ENCODE measurements at regions not wholly inside any gene's neighbourhood (a gene's known extent, or its start where the extent isn't known, plus 50 kb on each side); places are given as distances from the start of the nearest gene placed in this dataset.

DNA sequence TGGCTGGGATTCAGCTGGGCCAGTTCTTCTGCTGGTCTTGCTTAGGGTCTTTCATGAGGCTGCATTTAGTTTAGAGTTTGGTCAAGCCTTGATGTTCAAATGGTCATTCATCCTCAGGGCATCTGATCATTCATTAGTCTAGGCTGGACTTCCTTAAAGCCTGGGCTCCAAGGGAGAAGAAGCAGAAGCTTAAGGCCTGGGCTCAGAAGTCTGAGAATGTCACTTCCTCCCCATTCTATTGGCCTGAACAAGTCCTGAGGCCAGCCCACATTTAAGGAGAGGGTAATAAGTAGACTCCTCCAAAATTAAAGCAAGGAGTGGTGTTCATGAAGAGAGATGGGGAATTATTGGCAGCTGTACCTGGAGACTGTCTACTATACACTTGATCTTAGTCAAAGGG lies 193.2 kb upstream of the HABP2 start:
- TF ChIP-seq ZFP36 (IDR thresholded peaks at IDR 0.05; ENCODE audit: low read depth, low read length, partially characterized antibody) (no peak), ZNF140 (CRISPR knock-in tag; IDR thresholded peaks at IDR 0.05) (no peak), POLR2AphosphoS2 (IDR thresholded peaks at IDR 0.05; ENCODE audit: low read length) (no peak), ZNF324 (CRISPR knock-in tag; IDR thresholded peaks at IDR 0.05) (no peak), TOE1 (IDR thresholded peaks at IDR 0.05; ENCODE audit: borderline replicate concordance) (no peak), TOE1 (CRISPR knock-in tag; IDR thresholded peaks at IDR 0.05; ENCODE audit: borderline replicate concordance, low read depth) (no peak), JUNB (CRISPR knock-in tag; conservative IDR thresholded peaks at IDR 0.05) (no peak), KDM1A (IDR thresholded peaks at IDR 0.05) (no peak)
- TF ChIP-seq, protein P1, sequence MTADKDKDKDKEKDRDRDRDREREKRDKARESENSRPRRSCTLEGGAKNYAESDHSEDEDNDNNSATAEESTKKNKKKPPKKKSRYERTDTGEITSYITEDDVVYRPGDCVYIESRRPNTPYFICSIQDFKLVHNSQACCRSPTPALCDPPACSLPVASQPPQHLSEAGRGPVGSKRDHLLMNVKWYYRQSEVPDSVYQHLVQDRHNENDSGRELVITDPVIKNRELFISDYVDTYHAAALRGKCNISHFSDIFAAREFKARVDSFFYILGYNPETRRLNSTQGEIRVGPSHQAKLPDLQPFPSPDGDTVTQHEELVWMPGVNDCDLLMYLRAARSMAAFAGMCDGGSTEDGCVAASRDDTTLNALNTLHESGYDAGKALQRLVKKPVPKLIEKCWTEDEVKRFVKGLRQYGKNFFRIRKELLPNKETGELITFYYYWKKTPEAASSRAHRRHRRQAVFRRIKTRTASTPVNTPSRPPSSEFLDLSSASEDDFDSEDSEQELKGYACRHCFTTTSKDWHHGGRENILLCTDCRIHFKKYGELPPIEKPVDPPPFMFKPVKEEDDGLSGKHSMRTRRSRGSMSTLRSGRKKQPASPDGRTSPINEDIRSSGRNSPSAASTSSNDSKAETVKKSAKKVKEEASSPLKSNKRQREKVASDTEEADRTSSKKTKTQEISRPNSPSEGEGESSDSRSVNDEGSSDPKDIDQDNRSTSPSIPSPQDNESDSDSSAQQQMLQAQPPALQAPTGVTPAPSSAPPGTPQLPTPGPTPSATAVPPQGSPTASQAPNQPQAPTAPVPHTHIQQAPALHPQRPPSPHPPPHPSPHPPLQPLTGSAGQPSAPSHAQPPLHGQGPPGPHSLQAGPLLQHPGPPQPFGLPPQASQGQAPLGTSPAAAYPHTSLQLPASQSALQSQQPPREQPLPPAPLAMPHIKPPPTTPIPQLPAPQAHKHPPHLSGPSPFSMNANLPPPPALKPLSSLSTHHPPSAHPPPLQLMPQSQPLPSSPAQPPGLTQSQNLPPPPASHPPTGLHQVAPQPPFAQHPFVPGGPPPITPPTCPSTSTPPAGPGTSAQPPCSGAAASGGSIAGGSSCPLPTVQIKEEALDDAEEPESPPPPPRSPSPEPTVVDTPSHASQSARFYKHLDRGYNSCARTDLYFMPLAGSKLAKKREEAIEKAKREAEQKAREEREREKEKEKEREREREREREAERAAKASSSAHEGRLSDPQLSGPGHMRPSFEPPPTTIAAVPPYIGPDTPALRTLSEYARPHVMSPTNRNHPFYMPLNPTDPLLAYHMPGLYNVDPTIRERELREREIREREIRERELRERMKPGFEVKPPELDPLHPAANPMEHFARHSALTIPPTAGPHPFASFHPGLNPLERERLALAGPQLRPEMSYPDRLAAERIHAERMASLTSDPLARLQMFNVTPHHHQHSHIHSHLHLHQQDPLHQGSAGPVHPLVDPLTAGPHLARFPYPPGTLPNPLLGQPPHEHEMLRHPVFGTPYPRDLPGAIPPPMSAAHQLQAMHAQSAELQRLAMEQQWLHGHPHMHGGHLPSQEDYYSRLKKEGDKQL (CRISPR knock-in tag; IDR thresholded peaks at IDR 0.05; ENCODE audit: borderline replicate concordance) = no peak

All from K562 (cell line).